H9 (cell line): ENCODE measurements at regions not wholly inside any gene's neighbourhood (a gene's known extent, or its start where the extent isn't known, plus 50 kb on each side); places are given as distances from the start of the nearest gene placed in this dataset.

Experiments
- DNase-seq: peaks from one replicate; pipeline ENCODE4 v3.0.0-alpha.2; 2017
- H2AFZ ChIP-seq: one replicate; pipeline ENCODE4 v1.6.1; 2013; ENCODE audit warnings: mild to moderate bottlenecking, low read length, control low read depth, moderate library complexity
- H2AK5ac ChIP-seq: 2 replicates; pipeline ENCODE4 v1.6.1; 2013; ENCODE audit warnings: low read length, control low read depth, mixed read lengths; ENCODE audit not compliant: insufficient read length
- H2BK120ac ChIP-seq: one replicate; pipeline ENCODE4 v1.6.1; 2013; ENCODE audit warnings: low read depth, mild to moderate bottlenecking, low read length, control low read depth, inconsistent platforms; ENCODE audit not compliant: poor library complexity, severe bottlenecking
- H2BK12ac ChIP-seq: 2 replicates; pipeline ENCODE4 v1.6.1; 2013; ENCODE audit warnings: low read length, control low read depth, mixed read lengths, low read depth; ENCODE audit not compliant: insufficient read length
- H2BK15ac ChIP-seq: 2 replicates; pipeline ENCODE4 v1.6.1; 2013; ENCODE audit warnings: low read depth, low read length, control low read depth
- H2BK20ac ChIP-seq: one replicate; pipeline ENCODE4 v1.6.1; 2013; ENCODE audit warnings: low read depth, mild to moderate bottlenecking, low read length, control low read depth, inconsistent platforms; ENCODE audit not compliant: poor library complexity, severe bottlenecking
- H2BK5ac ChIP-seq: 2 replicates; pipeline ENCODE4 v1.6.1; 2013; ENCODE audit warnings: low read length, control low read depth, mixed read lengths; ENCODE audit not compliant: insufficient read length
- H3K14ac ChIP-seq: 2 replicates; pipeline ENCODE4 v1.6.1; 2013; ENCODE audit warnings: low read length, control low read depth; ENCODE audit not compliant: insufficient read depth
- H3K18ac ChIP-seq: 2 replicates; pipeline ENCODE4 v1.6.1; 2013; ENCODE audit warnings: low read depth, mild to moderate bottlenecking, mixed read lengths, low read length, control low read depth; ENCODE audit not compliant: insufficient read length
- H3K23ac ChIP-seq: 2 replicates; pipeline ENCODE4 v1.6.1; 2013; ENCODE audit warnings: low read length, control low read depth, mixed read lengths, low read depth; ENCODE audit not compliant: insufficient read length
- H3K23me2 ChIP-seq: 2 replicates; pipeline ENCODE4 v1.6.1; 2013; ENCODE audit warnings: low read depth, mild to moderate bottlenecking, mixed read lengths, low read length, control low read depth; ENCODE audit not compliant: insufficient read length, poor library complexity, severe bottlenecking
- H3K27ac ChIP-seq: 2 replicates; pipeline ENCODE4 v1.5.1; 2013; ENCODE audit warnings: low read length, control low read depth, mixed read lengths, low read depth; ENCODE audit not compliant: insufficient read length
- H3K27me3 ChIP-seq: 2 replicates; pipeline ENCODE4 v1.6.1; 2013; ENCODE audit warnings: low read length, control low read depth, inconsistent platforms; ENCODE audit not compliant: insufficient read depth
- H3K4ac ChIP-seq: 2 replicates; pipeline ENCODE4 v1.6.1; 2013; ENCODE audit warnings: low read depth, mild to moderate bottlenecking, control low read depth, inconsistent platforms, low read length, moderate library complexity
- H3K4me1 ChIP-seq: 2 replicates; pipeline ENCODE4 v1.6.1; 2013; ENCODE audit warnings: low read length, control low read depth, inconsistent platforms; ENCODE audit not compliant: insufficient read depth
- H3K4me2 ChIP-seq: 2 replicates; pipeline ENCODE4 v1.6.1; 2013; ENCODE audit warnings: low read length, control low read depth, mixed read lengths; ENCODE audit not compliant: insufficient read length, insufficient read depth
- H3K56ac ChIP-seq: 2 replicates; pipeline ENCODE4 v1.6.1; 2013; ENCODE audit warnings: low read depth, mild to moderate bottlenecking, mixed read lengths, low read length, control low read depth; ENCODE audit not compliant: insufficient read length
- H3K79me1 ChIP-seq: 2 replicates; pipeline ENCODE4 v1.6.1; 2013; ENCODE audit warnings: low read depth, mild to moderate bottlenecking, moderate library complexity, low read length, control low read depth, inconsistent platforms; ENCODE audit not compliant: insufficient read depth, poor library complexity, severe bottlenecking
- H3K79me2 ChIP-seq: 2 replicates; pipeline ENCODE4 v1.6.1; 2013; ENCODE audit warnings: low read length, control low read depth, inconsistent platforms; ENCODE audit not compliant: insufficient read depth
- H3K9ac ChIP-seq: 2 replicates; pipeline ENCODE4 v1.6.1; 2013; ENCODE audit warnings: low read length, control low read depth, mixed read lengths; ENCODE audit not compliant: insufficient read length; ENCODE audit errors: extremely low read depth
- H3K9me3 ChIP-seq: one replicate; pipeline ENCODE4 v1.6.1; 2013; ENCODE audit warnings: low read depth, low read length, inconsistent platforms; ENCODE audit not compliant: control insufficient read depth
- H3T11ph ChIP-seq: one replicate; pipeline ENCODE4 v1.6.1; 2013; ENCODE audit warnings: mild to moderate bottlenecking, low read length, control low read depth, inconsistent platforms
- H4K20me1 ChIP-seq: one replicate; pipeline ENCODE4 v1.6.1; 2013; ENCODE audit not compliant: control insufficient read depth, insufficient read length, insufficient read depth
- H4K5ac ChIP-seq: 2 replicates; pipeline ENCODE4 v1.6.1; 2013; ENCODE audit warnings: low read depth, mild to moderate bottlenecking, mixed read lengths, low read length, control low read depth; ENCODE audit not compliant: insufficient read length
- H4K8ac ChIP-seq: replicated peaks from 2 replicates; pipeline ENCODE4 v1.6.1; 2013; ENCODE audit warnings: low read length, control low read depth, mixed read lengths, low read depth; ENCODE audit not compliant: insufficient read length
- H4K91ac ChIP-seq: 2 replicates; pipeline ENCODE4 v1.6.1; 2013; ENCODE audit warnings: low read depth, mild to moderate bottlenecking, moderate library complexity, mixed read lengths, low read length, control low read depth; ENCODE audit not compliant: insufficient read length
- H3K27ac Mint-ChIP-seq, 3 experiments: 2 replicates in 2 of 3; 3 replicates in 1 of 3; pipeline ENCODE4 v1.8.0; 2020 to 2021; ENCODE audit warnings: mixed read lengths in 3 of 3, mild to moderate bottlenecking in 1 of 3, moderate library complexity in 1 of 3
- H3K27me3 Mint-ChIP-seq: 2 replicates; pipeline ENCODE4 v1.8.0; 2021; ENCODE audit warnings: low read depth, mild to moderate bottlenecking, moderate library complexity, mixed read lengths
- H3K36me3 Mint-ChIP-seq, 3 experiments: 2 replicates in 2 of 3; 3 replicates in 1 of 3; pipeline ENCODE4 v1.8.0; 2020 to 2021; ENCODE audit warnings: low read depth in 3 of 3, mixed read lengths in 3 of 3; ENCODE audit not compliant: insufficient read depth in 1 of 3
- H3K4me1 Mint-ChIP-seq, 2 experiments: 2 replicates each; pipeline ENCODE4 v1.8.0; 2020; ENCODE audit warnings: mixed read lengths in 2 of 2
- H3K4me3 Mint-ChIP-seq, 2 experiments: 2 replicates in 1 of 2; 3 replicates in 1 of 2; pipeline ENCODE4 v1.8.0; 2020 to 2021; ENCODE audit warnings: mild to moderate bottlenecking in 2 of 2, mixed read lengths in 2 of 2, moderate library complexity in 1 of 2
- H3K9me3 Mint-ChIP-seq, 2 experiments: 2 replicates in 1 of 2; 3 replicates in 1 of 2; pipeline ENCODE4 v1.8.0; 2020; ENCODE audit warnings: mild to moderate bottlenecking in 2 of 2, mixed read lengths in 2 of 2, moderate library complexity in 1 of 2
- WGBS: extraction: QIAGEN DNeasy Blood & Tissue Kit; methylation state at CpG from one replicate; pipeline ENCODE4 v1.1.7; 2013; ENCODE audit warnings: missing lambda C conversion rate, low lambda C conversion rate, mixed read lengths; ENCODE audit not compliant: insufficient read length; ENCODE audit errors: extremely low coverage; 5-methylcytosine and 5-hydroxymethylcytosine counted together
- TF ChIP-seq, protein P1 (sequence below): fragments of 200-600 bp; sonication (generic); conservative IDR thresholded peaks from 3 replicates; pipeline ENCODE4 v1.8.0; 2021; ENCODE audit warnings: antibody characterized with exemption, mild to moderate bottlenecking

- no peaks in the 10 kb centered on the region for H3K23me2 ChIP-seq
- no peak overlapping the region for H2AK5ac ChIP-seq
- no peaks in the 10 kb centered on the region for H3K9me3 ChIP-seq
- H3K27ac ChIP-seq = no peak overlapping the region
- H4K5ac ChIP-seq = no peak overlapping the region
- H4K8ac ChIP-seq = no peak overlapping the region
- no peaks in the 10 kb centered on the region for H3K79me1 ChIP-seq
- H4K20me1 ChIP-seq = no peaks in the 10 kb centered on the region
- H3K56ac ChIP-seq = no peak overlapping the region
- no peak overlapping the region for H3K9ac ChIP-seq
- H3K4ac ChIP-seq = no peak overlapping the region
- no peak overlapping the region for H2BK5ac ChIP-seq
- H3T11ph ChIP-seq = no peak overlapping the region
- no peaks in the 10 kb centered on the region; a peak in 1 of 5 replicates for H3K9me3 Mint-ChIP-seq
- H3K27me3 ChIP-seq = no peaks in the 10 kb centered on the region
- H3K18ac ChIP-seq = no peak overlapping the region
- TF ChIP-seq, protein P1, sequence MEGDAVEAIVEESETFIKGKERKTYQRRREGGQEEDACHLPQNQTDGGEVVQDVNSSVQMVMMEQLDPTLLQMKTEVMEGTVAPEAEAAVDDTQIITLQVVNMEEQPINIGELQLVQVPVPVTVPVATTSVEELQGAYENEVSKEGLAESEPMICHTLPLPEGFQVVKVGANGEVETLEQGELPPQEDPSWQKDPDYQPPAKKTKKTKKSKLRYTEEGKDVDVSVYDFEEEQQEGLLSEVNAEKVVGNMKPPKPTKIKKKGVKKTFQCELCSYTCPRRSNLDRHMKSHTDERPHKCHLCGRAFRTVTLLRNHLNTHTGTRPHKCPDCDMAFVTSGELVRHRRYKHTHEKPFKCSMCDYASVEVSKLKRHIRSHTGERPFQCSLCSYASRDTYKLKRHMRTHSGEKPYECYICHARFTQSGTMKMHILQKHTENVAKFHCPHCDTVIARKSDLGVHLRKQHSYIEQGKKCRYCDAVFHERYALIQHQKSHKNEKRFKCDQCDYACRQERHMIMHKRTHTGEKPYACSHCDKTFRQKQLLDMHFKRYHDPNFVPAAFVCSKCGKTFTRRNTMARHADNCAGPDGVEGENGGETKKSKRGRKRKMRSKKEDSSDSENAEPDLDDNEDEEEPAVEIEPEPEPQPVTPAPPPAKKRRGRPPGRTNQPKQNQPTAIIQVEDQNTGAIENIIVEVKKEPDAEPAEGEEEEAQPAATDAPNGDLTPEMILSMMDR = no peak
- no peak overlapping the region for H2BK15ac ChIP-seq
- no peak overlapping the region for H3K14ac ChIP-seq
- H3K79me2 ChIP-seq = no peaks in the 10 kb centered on the region
- H3K23ac ChIP-seq = no peak overlapping the region
- no CpG with 5 or more reads among the region's 4 CpGs for WGBS
- H3K4me1 Mint-ChIP-seq = peaks cover 0 to 2% of the 10 kb centered on the region in 2 experiments; a peak in 1 of 4 replicates
- no peak for DNase-seq
- H4K91ac ChIP-seq = no peak overlapping the region
- H3K4me3 Mint-ChIP-seq = no peak overlapping the region
- H3K27me3 Mint-ChIP-seq = no peaks in the 10 kb centered on the region
- no peak overlapping the region for H2BK120ac ChIP-seq
- H2BK12ac ChIP-seq = no peak overlapping the region
- no peaks in the 10 kb centered on the region; a peak in 1 of 7 replicates for H3K36me3 Mint-ChIP-seq
- no peaks in the 10 kb centered on the region for H3K4me1 ChIP-seq
- no peak overlapping the region for H3K4me2 ChIP-seq
- H2AFZ ChIP-seq = no peak overlapping the region
- H2BK20ac ChIP-seq = no peak overlapping the region
- H3K27ac Mint-ChIP-seq = no peak overlapping the region
These were observed 705.9 kb downstream of the PDCD6IP start for GRCh38 chr3:34504366-34504765.
